ENCODE measurements at regions not wholly inside any gene's neighbourhood (a gene's known extent, or its start where the extent isn't known, plus 50 kb on each side); places are given as distances from the start of the nearest gene placed in this dataset.

DNA sequence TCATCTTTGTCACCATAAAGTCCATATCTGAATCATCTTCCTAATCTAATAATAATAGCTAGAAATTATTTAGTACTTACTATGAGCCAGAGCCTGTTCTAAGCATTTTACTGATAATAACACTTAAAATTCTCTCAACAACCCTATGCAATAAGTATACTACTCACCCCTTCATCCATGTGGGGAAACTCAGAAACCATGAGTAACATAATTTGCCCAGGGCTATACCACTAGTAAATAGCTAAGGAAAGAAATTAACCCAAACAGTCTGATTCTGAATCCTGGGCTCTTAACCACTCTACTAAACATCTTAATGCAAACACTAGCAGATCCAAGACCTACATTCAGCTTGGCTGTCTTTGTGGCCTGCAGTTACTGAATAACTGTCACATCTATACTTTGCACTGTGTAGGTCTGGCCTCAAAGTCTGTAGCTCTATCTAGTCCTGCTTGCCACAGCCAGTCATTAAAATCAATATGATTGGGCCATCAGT, 394.8 kb upstream of the ESRRG start:
- POLR2A ChIA-PET, result no interaction called here
- DNase-seq (ENCODE audit: extremely low spot score), result no peak
- TF ChIP-seq, protein P1, sequence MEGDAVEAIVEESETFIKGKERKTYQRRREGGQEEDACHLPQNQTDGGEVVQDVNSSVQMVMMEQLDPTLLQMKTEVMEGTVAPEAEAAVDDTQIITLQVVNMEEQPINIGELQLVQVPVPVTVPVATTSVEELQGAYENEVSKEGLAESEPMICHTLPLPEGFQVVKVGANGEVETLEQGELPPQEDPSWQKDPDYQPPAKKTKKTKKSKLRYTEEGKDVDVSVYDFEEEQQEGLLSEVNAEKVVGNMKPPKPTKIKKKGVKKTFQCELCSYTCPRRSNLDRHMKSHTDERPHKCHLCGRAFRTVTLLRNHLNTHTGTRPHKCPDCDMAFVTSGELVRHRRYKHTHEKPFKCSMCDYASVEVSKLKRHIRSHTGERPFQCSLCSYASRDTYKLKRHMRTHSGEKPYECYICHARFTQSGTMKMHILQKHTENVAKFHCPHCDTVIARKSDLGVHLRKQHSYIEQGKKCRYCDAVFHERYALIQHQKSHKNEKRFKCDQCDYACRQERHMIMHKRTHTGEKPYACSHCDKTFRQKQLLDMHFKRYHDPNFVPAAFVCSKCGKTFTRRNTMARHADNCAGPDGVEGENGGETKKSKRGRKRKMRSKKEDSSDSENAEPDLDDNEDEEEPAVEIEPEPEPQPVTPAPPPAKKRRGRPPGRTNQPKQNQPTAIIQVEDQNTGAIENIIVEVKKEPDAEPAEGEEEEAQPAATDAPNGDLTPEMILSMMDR (IDR thresholded peaks at IDR 0.05; ENCODE audit: control extremely low read depth, extremely low read depth, low read depth, missing control alignments), result no peak
- CTCF ChIA-PET, result interaction anchor here (1.2 kb wide), 1 partner anchor 9 kb away, joined by 3 read pairs; no protein-coding TSS in a partner anchor

DNA sequence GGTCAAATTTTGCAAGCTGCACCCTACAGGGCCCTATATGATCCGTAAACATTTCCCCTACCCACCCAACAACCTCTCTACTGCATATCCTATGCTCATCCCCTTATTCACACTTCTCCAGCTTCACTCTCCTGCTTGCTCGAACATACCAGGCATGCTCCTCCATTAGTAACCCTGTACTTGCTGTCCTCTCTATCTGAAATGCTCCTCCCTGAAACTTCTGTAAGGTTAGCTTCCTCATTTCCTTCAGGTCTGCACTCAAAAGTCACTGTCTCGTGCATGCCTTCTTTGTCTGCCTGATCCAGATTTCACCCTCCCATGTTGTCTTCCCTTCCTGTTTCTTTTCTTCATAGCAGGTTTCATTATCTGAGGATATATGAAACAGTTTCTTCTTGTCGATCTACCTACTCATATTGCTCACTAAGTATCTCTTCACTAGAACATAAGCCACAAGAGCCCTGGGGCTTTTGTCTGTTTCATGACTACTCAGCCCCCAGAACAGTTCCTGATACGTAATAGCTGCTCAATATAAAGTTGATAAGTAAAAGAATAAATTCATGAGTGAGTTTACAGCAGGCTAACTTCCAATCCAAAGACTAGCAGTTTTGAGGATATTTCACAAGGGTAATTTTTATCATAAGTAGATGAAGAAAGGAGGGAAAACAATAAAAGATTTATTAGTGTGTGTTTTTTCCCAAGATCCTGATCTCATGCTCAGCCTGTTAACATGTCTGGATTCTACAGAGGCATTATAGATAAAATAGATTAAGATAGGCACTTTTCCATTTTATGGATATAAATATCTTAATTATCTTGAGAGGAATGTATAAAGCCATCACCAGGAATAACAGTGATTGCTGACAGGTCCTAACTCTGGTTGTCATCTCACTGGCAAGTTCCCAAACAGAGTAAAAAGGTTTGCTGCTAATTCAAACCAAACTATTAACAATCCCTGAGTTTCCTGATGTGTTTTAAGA, 392.5 kb upstream of the ESRRG start:
- CTCF ChIA-PET, result interaction anchor here (1.3 kb wide), 1 partner anchor 11 kb away, joined by 3 read pairs; no protein-coding TSS in a partner anchor
- no peak for DNase-seq (ENCODE audit: extremely low spot score)

DNA sequence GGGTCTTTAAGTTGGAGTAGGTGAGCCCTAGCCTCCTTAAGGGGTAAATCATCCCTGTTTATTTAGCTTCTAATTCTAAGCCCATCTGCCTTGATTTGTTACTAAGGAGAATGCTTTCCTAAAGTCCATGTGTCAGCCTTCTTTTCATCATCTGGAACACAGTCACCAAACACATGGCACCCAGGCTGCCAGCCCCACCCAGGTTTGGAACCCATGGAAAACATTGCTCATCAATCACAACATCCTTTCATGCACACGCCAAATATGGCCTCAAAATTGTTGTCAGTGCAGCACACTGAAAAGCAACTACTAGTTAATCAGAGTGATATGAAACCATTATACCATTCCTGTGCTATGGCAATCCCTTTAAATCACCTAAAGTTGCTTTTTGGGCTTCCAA, 386.7 kb upstream of the ESRRG start:
- DNase-seq (ENCODE audit: extremely low spot score), result no peak
- ChIA-PET POLR2A (no interaction called here), CTCF (interaction anchor here (1.4 to 1.9 kb wide), 2 partner anchors 11 to 31 kb away, joined by 3 to 6 read pairs; no protein-coding TSS in a partner anchor)
- TF ChIP-seq, protein P1 (IDR thresholded peaks at IDR 0.05; ENCODE audit: control extremely low read depth, extremely low read depth, low read depth, missing control alignments), result no peak

More for the DNA sequence above, 392.5 kb upstream of the ESRRG start:
- POLR2A ChIA-PET, result no interaction called here
- TF ChIP-seq, protein P1 (IDR thresholded peaks at IDR 0.05; ENCODE audit: control extremely low read depth, extremely low read depth, low read depth, missing control alignments), result no peak

DNA sequence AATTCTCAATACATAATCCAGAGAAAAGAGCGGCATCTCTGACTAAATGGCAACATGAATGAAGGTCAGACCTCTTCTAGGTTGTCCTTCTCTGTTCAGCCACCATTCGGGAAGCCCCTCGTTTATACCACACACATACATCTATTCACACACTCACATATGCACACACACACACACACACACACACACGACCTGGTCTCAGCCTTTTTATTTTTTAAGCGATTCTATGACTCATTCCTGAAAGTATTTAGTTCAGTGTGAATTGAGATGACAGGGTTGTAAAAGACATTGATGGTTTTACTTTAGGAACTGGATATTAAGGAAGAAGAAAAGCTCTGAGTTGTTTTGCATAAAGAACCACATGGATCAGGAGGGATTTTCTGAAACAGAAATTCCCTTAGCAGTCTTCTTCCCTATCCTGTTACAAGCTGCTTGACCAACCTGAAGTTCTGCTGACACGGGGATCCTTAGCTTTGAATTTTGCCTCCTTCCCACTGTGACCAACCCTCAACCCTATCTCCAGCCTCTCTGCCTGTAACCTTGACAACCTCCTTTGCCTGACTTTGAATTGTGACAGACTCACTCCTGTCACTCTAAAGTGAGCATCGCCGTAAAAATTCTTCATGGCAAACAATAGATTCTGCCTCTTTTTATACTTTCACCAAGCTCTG, 383.1 kb upstream of the ESRRG start:
- ChIA-PET POLR2A (no interaction called here), CTCF (no interaction called here)
- TF ChIP-seq, protein P1 (IDR thresholded peaks at IDR 0.05; ENCODE audit: control extremely low read depth, extremely low read depth, low read depth, missing control alignments), result no peak
- no peak for DNase-seq (ENCODE audit: extremely low spot score)

DNA sequence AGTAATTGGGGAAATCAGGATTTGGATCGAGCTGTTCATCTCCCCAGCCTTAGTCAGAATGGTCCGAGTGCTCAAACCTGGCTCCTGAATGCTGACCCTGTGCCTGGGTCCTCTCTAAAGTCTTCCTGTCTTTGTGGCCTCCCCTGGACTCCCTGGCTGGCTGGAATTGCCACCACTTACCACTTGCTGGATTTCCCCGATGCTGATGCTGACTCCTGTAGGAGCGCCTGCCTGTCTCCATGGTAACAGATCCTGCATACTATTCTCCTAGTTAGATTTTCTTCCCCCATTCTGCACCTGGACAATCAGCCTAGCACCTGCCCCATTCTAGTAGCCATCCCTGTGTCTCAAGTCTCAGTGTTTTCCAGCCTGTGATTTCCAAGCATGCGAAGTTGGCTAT, 382.2 kb upstream of the ESRRG start:
- CTCF ChIA-PET, result no interaction called here
- no peak for DNase-seq (ENCODE audit: extremely low spot score)
- POLR2A ChIA-PET, result no interaction called here
- TF ChIP-seq, protein P1 (IDR thresholded peaks at IDR 0.05; ENCODE audit: control extremely low read depth, extremely low read depth, low read depth, missing control alignments), result no peak

DNA sequence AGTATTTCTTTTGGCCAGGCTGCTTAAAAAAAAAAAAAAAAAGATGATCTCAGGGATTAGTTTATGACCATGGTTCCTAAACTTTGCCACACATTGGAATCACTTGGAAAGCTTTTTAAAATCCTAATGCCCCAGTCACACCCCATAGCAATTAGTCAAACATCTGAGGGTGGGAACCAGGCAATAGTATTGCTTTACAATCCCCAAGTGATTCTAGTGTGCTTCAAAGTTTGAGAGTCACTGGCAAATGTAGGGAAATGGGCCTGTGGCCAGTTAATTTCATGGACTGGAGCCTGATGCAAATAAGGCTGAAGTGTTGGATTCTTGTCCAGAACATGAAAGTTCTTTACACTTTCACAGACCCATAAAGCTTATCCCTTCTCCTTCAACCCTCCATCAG, 374.6 kb upstream of the ESRRG start:
- TF ChIP-seq, protein P1 (IDR thresholded peaks at IDR 0.05; ENCODE audit: control extremely low read depth, extremely low read depth, low read depth, missing control alignments), result no peak
- no peak for DNase-seq (ENCODE audit: extremely low spot score)
- ChIA-PET POLR2A (no interaction called here), CTCF (interaction anchor here (1.3 kb wide), 1 partner anchor 14 kb away, joined by 3 read pairs; no protein-coding TSS in a partner anchor)

Measured in GM10248 (cell line).